ENCODE measurements at regions not wholly inside any gene's neighbourhood (a gene's known extent, or its start where the extent isn't known, plus 50 kb on each side); places are given as distances from the start of the nearest gene placed in this dataset.

DNA sequence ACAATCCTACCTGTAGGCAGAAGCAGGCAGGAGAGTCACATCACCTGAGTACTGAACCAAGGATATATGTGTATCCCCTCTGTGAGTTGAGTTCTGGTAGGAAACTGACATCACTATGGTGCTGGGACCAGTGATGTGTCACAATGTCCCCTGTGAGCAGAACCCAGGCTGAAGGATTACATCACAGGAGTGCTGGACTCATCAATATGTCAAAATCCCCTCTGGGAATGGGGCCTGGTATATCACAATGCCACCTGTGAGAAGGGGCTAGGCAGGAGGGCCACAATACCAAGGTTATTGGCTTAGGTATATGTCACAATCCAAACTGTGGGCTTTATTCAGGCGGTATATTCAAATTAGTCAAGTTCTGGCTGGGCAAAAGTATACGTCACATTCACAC lies 2098.3 kb downstream of the TP53TG3F start:
- TF ChIP-seq CTCF (IDR thresholded peaks at IDR 0.05) (no peak), POLR2A (IDR thresholded peaks at IDR 0.05) (no peak)

Data from sigmoid colon (tissue), 3 donors.